GM13977 (cell line): ENCODE measurements at regions not wholly inside any gene's neighbourhood (a gene's known extent, or its start where the extent isn't known, plus 50 kb on each side); places are given as distances from the start of the nearest gene placed in this dataset.

Source experiments
- DNase-seq: peaks from one replicate; pipeline ENCODE4 v3.0.0; 2012; ENCODE audit warnings: low spot score
- in situ Hi-C: fragments of 300-500 bp; cut with MboI; formaldehyde crosslinking; loops from one replicate; pipeline ENCODE4 v1.12.0; 2022; ENCODE audit warnings: low sequenced_read_pairs, low pct_unique_long_range_greater_than_20kb, mixed read lengths, inconsistent platforms; ENCODE audit not compliant: unreplicated experiment
- TF ChIP-seq, protein P1 (sequence below): IDR thresholded peaks from 2 replicates; pipeline ENCODE4 v1.5.1; 2012; ENCODE audit warnings: mild to moderate bottlenecking, control low read depth; ENCODE audit not compliant: insufficient read depth; ENCODE audit errors: extremely low read depth, missing control alignments

DNA sequence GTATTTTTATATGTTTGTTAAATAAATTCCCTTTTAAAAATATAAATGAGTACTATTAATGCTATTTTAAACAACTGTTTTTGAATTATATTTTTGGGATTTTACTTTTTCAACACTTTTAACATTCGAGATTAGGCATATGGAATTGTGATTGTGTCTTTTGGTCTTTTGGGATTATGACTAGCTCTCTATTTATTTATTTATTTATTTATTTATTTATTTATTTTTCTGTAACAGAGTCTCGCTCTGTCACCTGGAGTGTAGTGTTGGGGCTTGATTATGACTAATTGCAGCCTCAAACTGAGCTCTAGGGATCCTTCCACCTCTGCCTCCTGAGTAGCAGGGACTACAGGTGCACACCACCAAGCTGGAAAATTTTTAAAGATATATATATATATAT, 1101.6 kb downstream of the FAM133A start:
- in situ Hi-C loops, result no loop called here
- no peak for DNase-seq
- TF ChIP-seq, protein P1, sequence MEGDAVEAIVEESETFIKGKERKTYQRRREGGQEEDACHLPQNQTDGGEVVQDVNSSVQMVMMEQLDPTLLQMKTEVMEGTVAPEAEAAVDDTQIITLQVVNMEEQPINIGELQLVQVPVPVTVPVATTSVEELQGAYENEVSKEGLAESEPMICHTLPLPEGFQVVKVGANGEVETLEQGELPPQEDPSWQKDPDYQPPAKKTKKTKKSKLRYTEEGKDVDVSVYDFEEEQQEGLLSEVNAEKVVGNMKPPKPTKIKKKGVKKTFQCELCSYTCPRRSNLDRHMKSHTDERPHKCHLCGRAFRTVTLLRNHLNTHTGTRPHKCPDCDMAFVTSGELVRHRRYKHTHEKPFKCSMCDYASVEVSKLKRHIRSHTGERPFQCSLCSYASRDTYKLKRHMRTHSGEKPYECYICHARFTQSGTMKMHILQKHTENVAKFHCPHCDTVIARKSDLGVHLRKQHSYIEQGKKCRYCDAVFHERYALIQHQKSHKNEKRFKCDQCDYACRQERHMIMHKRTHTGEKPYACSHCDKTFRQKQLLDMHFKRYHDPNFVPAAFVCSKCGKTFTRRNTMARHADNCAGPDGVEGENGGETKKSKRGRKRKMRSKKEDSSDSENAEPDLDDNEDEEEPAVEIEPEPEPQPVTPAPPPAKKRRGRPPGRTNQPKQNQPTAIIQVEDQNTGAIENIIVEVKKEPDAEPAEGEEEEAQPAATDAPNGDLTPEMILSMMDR, result no peak

DNA sequence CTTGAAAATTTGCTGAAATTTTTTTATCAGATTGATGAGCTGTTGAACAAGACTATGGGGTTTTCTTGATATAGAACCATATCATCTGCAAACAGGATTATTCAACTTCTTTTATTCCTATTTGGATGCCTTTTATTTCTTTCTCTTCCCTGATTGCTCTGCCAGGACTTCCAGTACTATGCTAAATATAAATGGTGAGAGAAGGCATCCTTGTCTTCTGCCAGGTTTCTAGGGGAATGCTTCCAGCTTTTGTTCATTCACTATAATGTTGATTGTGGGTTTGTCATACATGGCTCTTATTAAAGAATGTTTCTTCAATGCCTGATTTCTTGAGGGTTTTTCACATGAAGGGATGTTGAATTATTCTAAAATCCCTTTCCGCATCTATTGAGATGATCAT, 1139.5 kb downstream of the FAM133A start:
- no peak for DNase-seq
- TF ChIP-seq, protein P1, result no peak
- in situ Hi-C loops, result no loop called here

DNA sequence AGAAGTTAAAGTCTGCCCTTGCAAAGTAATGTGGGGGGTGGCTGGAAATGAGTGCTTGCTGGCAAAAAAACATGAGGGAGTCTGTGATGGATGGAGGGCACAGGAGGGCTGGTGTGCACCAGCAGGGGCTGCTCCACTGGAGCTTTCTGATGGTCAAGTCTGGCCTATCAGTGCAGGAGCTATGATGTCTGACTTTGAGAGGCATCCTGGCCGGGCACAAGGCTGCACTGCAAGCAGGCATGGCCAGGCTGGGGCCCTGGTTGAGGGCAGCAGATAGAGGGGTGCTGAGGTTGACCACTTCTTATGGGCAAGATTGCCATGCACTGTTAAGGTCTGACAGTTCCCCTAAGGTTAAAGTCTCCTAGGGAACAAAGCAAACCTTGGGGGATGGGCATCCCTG, 1140.2 kb downstream of the FAM133A start:
- no peak for DNase-seq
- TF ChIP-seq, protein P1, result no peak
- in situ Hi-C loops, result no loop called here

DNA sequence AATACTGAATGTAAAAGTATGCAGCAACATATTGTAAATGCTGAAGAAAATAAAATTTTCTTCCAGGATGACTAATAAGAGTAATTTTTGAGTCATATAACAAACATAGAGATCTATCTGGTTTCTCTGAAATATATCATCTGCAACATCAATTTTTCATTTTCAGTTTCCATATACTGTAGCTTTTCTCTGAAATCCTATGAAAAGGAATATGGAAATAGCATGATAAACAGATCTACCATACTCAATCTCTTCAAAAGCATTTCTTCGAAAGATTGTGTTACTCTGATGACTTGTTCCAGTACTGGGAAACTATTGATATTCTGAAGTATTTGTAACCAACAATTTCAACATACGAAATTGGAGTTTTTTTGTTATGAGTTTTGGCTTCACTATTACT, 1156.7 kb downstream of the FAM133A start:
- no peak for DNase-seq
- TF ChIP-seq, protein P1, result no peak
- in situ Hi-C loops, result no loop called here

DNA sequence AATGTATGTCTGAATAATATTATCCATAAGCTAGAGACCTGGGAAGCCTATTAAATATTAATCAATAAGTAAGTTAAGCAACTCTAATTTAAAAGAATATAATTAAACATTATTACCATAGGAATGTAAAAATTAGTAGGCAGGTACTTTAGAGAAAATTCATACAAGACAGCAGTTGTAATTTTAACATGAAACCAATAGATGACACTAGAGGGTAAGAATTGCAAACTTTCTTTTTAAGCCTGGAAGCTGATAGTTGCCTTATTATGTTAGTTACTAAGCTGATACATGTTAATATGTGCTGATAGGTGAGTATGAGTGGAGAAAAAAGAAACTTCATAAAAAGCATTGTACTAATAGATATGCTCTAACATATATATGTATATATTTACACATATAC, 1157.4 kb downstream of the FAM133A start:
- in situ Hi-C loops, result no loop called here
- TF ChIP-seq, protein P1, result peak; percentile 42
- DNase-seq, result peak; percentile 10

DNA sequence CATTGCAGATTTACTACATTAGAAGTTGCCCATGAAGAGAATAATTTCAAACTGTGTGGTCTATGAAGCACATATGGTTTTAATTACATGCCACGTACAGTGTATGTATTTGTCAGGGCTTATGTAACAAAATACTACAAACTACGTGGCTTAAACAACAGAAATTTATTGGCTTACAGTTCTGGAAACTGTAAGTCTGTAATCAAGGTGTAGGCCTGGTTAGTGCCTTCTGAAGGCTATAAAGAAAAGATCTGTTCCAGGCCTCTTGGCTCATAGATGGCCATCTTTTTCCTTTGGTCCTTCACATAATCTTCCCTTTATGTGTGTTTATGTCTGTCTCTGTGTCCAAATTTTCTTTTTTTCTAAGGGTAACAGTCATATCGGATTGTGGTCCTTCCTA, 1160.2 kb downstream of the FAM133A start:
- DNase-seq, result no peak
- TF ChIP-seq, protein P1, result no peak
- in situ Hi-C loops, result no loop called here

DNA sequence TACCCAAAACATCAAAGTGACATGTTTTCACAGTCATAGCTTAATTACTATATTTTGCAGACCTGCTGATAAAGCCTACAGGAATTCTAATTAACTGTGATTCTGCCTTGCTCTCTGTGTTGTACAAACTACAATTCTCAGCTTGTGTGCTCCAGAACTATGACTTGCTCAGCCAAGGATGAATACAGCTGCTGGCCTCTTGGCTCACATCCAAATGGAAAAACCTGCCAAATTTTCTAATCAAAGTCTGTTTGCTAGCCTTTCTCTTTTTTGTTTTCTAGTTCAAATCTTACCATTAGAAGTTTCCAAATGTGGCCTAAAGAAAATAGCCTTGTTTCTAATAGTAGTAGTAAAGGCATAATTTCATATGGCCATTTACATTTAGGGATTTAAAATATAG, 1176.8 kb downstream of the FAM133A start:
- TF ChIP-seq, protein P1, result no peak
- in situ Hi-C loops, result no loop called here
- no peak for DNase-seq
